ENCODE measurements at regions not wholly inside any gene's neighbourhood (a gene's known extent, or its start where the extent isn't known, plus 50 kb on each side); places are given as distances from the start of the nearest gene placed in this dataset.
"Not testable (repeated sequence)": the region's sequence is repeated elsewhere in the genome, so short reads cannot be mapped to it uniquely, and the experiment has no call there.

GRCh38 chr7:113748385-113748784, 170.4 kb downstream of the PPP1R3A start:
- TF ChIP-seq POLR2A, CTCF (IDR thresholded peaks at IDR 0.05): not testable (repeated sequence)

Data from uterus (tissue), 2 donors.